SK-N-MC (cell line): ENCODE measurements at regions not wholly inside any gene's neighbourhood (a gene's known extent, or its start where the extent isn't known, plus 50 kb on each side); places are given as distances from the start of the nearest gene placed in this dataset.

ENCODE experiments used
- EZH2 ChIP-seq: fragments of 200-600 bp; sonication (generic); IDR thresholded peaks from one replicate; pipeline ENCODE4 v1.6.1; 2017; ENCODE audit warnings: antibody characterized with exemption
- FOXP2 ChIP-seq: optimal IDR thresholded peaks from 2 replicates; pipeline ENCODE3; 2011; ENCODE audit warnings: mild to moderate bottlenecking, moderate library complexity; ENCODE audit not compliant: insufficient read depth; ENCODE audit errors: extremely low read length, control extremely low read depth
- POLR2AphosphoS5 ChIP-seq: IDR thresholded peaks from 2 replicates; pipeline ENCODE4 v1.6.1; 2012; ENCODE audit warnings: mild to moderate bottlenecking, low read depth, low read length, borderline replicate concordance

GRCh38 chrX:10714531-10714930, 94.1 kb upstream of the MID1 start:
- TF ChIP-seq POLR2AphosphoS5, result no peak
- TF ChIP-seq EZH2, result no peak
- no peak for TF ChIP-seq FOXP2
